NCI-H2107 treated with DMSO at 0.1 percent for 48 hours (cell line): ENCODE measurements at regions not wholly inside any gene's neighbourhood (a gene's known extent, or its start where the extent isn't known, plus 50 kb on each side); places are given as distances from the start of the nearest gene placed in this dataset.

Experiments used
- DNase-seq: peaks from one replicate; lab custom pipeline; 2025; ENCODE audit not compliant: unreplicated experiment; lab: John Stamatoyannopoulos, UW

- DNase-seq, result no peak
Observed at GRCh38 chr22:26732284-26732683, 74.9 kb downstream of the MIAT start.

DNA sequence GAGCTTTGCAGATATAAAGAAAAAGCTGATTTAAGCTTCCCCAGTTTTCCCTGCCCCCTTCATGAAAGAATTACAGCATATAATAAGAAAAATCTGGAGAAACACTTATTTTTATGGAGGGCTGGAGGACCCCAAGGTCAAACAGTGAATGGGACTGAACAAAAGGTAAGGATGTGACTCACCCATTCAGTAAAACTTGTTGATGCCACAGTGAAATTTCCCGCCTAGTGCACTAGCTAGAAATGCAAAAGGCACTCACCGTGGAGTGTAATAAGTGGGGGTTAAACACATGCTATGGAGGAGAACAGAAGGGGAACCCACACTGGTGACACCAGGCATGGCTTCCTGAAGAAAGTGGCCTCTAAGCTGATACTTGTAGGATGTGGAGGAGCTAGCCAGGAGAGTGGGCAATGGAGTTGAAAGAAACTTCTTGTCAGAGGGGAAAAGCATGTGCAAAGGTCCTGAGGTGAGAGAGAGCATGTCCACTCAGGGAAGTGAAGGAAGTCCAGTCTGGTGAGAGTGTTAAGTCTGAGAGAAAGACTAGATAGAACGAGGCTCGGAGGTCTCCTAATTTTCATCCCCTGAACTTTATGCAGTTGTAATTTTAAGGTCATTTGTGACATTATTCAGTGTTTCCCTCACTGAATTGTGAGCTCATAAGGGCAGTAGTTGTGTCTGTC is 77.1 kb downstream of the MIAT start:
- no peak for DNase-seq

DNA sequence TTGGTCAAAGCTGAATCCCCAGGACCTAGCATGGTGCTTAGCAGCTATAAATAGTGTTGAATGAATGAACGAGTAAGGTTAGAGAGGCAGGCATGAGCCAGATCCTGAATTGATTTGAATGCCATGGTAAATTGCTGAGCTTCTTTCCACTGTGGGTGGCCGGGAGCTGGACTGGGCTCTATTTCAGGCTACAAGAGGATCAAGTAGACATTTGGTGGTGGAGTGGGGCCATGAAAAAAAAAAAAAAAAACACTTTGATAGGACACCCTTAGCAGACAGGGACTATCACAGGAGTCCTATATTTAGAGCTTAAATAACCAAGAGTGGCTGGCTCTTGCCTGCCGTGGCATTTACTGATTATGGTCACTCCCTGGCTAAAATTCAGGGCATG is 77.6 kb downstream of the MIAT start:
- no peak for DNase-seq

GRCh38 chr22:26737262-26737661 is 79.9 kb downstream of the MIAT start:
- no peak for DNase-seq

DNA sequence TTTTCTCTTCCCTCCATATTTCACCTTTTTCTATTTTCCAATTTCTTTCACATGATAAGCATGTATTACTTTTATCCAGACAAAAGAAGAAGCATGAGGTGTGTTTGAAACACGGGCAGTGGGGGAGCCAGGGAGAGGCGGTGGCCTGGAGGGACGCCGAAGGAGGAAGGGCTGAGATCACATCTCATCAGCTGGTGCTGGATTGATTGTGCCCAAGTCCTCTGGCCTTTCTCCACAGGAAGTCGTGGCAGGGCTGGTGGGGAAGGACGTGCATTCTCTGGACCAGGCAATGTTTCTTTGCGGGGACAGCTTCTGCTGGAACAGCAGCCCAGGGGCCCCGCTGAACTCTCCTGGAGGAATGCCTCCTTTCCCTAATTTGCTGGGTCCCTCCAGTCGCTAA is 82.9 kb downstream of the MIAT start:
- no peak for DNase-seq

DNA sequence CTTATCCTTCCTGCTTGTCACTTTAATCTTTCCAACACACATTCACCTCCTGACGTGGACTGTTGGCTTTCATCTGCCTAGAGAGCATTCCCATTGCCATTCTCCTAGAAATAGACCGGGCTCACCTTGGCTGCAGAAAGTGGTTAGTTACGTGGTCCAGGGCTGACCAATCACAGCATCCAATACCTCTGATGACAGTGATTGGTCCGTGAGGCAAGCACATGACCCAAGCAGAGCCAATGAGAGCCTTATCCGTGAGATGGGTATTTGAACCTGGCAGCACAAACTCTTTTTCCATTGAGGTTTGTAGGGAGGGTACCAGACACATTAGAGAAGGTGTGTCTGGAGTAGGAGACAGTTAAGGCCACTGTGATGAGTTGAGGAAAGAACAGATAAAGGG is 85.8 kb downstream of the MIAT start:
- DNase-seq, result no peak

DNA sequence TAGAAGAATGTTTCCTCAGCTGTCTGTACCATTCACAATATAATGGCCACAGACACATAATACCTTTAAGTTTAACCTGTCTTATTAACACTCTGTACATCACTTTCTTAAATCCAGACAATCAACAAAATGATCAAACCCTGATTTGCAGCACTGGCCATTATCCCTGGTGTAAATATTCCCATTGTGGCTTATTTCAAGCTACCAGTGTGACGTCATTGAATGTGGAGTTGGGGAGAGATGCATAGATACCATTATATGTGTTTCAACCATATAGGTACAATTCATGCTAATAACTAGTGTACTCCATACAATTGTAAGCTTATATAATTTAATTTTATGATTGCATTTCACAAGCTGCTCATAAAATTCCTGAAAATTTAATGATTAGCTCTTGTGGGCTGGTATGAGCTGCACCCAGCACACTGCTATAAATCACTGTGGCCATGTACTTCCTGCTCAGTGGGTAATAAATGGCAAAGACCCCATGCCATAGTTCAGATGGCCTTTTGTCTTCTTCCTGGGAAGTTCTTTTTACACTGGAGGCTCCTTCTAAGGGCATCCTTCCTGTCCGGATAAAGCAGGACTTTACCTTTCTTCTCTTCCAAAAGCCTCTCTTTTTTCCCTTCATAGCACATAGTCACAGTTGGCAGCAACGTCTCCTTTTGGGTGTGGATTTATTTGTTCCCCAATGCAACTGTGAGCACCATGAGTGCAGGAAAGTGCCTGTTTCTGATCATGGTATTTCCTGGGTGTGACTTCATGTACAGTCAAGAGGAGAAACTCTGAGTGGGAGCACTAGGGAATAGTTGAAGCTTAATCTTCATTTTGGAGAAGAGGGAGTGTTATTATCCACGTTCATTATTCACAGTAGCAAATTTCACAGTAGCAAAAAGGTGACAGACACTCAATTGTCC is 87.8 kb downstream of the MIAT start:
- DNase-seq, result no peak

DNA sequence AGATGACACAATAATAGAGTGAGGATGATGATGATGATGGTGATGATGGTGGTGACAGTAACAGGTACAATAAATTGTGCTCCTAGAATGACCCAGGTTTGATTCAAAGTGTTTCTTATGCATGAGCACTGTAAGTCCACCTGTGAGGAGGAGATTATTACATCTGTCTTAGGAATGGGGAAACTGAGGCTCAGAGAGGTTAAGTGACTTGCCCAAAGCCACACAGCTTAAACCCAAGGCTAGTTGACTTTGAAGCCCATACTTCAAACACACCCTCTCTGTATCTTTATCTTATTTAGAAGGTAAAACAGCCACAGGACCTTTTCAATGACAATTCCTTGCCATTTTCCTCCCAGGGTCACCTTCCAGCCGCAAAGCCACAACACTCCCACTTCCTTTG is 88.9 kb downstream of the MIAT start:
- no peak for DNase-seq

DNA sequence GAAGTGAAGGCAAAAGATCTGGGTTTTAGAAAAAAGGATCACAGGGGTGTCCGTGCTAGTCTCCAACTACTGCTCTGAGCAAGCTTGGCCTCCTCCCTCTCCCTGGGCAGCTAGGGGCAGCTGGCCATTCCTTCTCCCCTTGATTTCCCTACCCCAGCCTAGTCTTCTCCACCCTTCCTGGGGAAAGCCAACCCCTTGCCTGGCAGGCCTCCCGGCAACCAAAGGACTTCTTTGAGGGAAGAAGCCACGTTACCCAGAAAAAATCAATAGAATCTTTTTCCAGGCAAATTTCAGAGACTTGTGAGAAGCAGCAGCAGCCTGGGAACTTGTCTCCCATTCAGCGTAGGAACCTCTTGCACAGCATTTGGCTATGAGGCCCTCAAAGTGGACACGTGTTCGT is 91.5 kb downstream of the MIAT start:
- no peak for DNase-seq

GRCh38 chr22:26751217-26751616 is 93.8 kb downstream of the MIAT start:
- no peak for DNase-seq

DNA sequence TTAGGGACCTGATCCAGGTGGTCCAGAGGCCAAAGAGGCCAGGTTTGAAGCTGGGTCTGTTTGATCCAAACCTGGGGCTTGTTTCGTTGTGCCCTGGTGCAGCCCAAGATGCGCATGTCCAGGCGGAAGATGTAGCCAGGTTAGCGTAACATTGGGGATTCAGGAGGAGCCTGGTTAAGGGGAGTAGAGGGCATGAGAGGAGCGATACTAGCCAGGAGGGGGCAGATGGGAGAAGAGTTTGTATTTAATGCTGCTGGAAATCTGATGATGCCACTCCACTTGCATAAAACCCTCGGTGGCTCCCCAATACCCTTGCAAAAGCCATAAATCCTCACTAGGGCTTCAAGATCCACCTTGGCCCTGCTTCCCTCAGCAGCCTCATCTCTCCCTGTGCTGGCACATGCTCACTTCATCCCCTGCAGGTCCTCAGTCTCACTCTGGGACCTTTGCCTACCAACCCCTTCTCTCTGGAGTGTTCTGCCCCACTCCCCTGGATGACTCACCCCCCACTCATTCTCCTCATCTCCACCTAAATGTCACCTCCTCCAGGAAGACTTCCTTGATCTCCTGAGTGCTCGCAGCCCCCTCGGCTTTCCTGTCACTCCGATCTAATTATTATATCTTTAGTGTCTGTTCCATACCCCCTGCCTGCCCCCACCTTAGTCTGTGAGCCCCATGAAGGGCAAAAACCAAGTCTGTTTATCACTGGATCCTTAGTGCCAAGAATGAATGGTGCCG is 95.9 kb downstream of the MIAT start:
- DNase-seq, result no peak

DNA sequence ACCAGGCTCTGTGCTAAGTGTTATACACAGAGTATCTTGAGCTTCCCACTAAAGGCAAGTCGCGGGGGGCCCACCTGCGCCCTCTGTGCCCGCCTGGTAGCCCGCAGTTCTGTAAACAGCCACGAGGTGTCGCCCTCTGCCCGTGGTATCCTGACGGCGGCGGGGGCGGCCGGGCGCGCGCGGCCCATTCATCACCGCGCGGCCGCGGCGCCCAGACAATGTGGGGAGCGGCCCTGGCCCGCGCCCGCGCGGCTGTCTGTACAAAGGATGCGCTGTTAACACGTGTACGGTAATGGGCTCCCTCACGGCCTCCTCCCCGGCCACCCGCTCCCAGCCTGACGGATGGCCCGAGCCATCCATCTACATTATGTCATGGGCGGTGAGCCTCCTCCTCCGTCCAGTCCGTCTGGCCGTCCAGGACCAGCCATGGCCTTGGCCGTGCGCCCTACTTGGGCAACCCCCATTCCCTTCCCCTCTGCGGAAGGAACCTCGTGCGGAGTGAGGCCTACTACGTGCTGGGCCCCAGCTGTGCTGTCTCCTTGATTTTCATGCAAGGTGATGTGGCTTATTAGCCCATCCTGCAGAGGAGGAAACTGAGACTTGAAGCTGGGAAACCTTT is 99.4 kb downstream of the MIAT start:
- no peak for DNase-seq

GRCh38 chr22:26757496-26757895 is 100.1 kb downstream of the MIAT start:
- DNase-seq, result no peak

DNA sequence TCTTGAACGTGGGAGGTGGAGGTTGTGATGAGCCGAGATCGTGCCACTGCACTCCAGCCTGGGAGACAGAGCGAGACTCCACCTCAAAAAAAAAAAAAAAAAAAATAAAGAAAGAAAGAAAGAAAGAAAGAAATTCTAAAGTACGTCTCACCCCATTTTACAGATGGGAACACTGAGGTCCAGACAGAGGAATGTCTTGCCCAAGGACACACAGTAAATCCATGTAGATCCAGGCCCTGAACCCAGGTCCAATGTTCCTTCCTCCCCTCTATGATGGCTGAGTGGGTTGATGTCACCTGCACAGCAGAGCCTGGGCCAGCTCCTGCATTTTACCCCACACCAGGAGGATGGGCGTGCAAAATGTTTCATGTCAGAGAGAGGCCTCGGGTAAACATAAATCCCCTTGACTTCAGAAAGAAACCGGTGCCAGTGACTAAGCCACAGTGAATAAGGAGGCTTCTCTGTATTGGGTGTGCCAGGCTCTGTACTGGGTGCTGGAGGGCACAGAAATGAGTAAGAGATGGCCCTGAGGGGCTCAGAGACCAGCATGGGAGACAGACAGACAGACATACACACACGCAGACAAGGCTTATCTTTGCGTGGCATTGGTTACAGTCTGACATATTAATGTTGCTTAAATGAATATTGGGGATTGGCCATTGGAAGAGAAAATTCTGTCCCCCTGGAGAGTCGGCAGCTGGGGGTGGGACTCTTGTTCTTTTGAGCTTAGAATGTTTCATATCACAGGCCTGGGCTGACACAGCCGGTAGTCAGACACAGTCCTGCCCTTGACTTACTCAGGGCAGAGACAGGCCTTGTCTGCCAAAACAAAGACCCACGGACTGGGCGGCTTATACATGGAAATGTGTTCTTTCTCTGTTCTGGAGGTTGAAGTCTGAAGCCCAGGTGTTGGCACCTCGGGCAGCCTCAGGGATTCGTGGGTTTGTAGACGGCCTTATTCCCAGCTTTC is 105.4 kb downstream of the MIAT start:
- no peak for DNase-seq

DNA sequence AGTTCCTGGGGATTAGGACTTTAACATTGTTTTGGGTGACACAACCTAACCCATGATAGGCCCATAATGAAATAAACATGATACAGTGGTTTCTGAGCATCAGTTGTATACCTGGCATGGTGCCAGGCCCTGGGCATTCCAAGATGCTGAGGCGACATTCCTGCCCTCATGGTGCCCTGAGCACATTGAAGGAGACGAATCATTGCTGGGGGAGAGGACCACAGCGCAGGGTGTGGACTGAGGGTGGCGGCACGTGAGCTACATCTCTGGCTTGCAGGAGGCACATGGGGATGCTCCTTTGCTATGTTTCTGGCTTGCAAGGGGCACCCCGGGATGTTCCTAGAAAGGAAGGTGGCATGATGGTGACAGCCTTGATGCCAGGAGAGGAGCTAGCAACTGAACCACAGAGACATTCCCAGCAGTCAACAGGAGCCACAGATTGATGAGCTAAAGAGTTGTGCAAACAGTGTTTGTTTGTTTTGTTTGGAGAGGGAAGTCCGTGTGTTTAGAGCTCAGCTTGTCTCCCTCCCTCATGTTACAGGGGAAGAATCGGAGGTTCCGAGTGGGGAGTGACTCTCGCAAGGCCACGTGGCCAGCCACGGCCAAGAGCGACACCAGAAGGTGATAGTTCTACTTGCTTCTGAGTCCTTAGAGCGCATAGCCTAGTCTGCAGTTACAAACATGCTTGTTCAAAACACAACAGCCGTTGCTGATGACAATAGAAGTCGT is 106.4 kb downstream of the MIAT start:
- peak; percentile 19 for DNase-seq

DNA sequence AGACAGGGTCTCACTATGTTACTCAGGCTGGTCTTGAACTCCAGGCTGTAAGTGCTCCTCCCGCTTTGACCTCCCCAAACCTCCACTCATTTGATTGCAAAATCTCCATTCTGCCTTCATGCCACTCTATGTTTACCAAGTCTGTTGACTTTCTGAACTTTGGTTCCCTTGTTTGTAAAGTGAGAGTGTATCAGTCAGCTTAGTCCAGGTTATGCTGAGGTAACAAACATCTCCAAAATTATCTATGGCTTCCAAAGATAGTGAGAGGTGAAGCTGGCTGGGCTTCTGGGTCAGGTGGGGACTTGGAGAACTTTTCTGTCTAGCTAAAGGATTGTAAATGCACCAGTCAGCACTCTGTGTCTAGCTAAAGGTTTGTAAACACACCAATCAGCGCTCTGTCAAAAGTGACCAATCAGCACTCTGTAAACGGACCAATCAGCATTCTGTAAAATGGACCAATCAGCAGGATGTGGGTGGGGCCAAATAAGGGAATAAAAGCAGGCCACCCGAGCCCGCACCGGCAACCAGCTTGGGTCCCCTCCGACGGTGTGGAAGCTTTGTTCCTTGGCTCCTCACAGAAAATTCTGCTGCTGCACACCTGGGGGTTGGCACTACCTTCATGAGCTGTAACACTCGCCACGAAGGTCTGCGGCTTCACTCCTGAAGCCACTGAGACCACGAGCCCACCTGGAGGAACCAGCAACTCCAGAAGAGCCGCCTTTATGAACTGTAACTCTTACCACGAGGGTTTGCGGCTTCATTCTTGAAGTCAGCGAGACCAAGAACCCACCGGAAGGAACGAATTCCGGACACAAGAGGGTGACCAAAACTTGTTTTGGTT is 109.3 kb downstream of the MIAT start:
- no peak for DNase-seq

DNA sequence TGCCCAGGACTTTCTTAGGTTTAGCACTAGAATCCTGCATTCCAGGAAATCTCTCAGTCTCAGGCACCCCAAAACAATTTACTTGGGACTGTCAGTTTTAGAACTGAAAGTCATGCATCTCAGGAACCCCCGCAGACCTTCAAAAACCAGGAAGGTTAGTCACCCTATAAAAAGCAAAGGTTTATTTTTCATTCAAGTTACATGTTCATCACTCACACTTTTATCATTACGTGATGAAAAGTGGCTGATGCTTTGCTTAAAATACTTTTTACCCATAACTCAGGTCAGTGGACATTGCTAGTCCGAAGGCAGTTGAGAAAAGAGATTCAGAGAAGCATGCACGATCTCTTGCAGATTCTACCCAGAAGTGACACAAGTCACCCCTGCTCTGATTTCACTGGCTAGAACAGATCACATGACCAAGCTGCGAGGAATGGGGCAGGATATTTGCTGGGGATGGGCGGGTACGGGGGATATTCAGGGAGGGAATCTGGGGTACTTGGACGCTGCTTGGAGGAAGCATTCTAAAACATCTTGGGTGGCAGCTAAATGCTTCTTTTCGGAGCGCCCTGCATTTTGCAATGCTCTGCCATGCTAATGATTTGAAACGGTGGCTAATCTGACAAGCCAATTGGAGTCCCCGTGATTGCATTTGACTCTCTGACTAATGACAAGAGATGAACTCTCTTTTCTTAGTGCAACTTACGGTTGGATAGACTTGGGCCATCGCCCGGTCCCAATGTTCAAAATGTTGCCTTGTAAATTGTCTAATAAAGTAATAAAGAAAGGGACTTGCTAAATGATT is 110.2 kb downstream of the MIAT start:
- DNase-seq, result no peak

GRCh38 chr22:26768156-26768515 is 110.7 kb downstream of the MIAT start:
- DNase-seq, result no peak
